PC-9 (cell line): ENCODE measurements at regions not wholly inside any gene's neighbourhood (a gene's known extent, or its start where the extent isn't known, plus 50 kb on each side); places are given as distances from the start of the nearest gene placed in this dataset.

ENCODE experiments used
- BruUV-seq: library from RNA; stranded (reverse); fragments of 400-500 nt; replicated peaks from 2 replicates; lab custom pipeline; 2021; lab: Mats Ljungman, UMichigan
- CTCF ChIA-PET: fragments of 300-600 bp; sonication (Branson Sonifier 250); formaldehyde crosslinking; loops from one replicate; lab custom pipeline; 2022; ENCODE audit warnings: antibody characterized with exemption; lab: Charles Lee
- POLR2A ChIA-PET: fragments of 300-600 bp; sonication (Branson Sonifier 250); formaldehyde crosslinking; loops from one replicate; lab custom pipeline; 2022; ENCODE audit warnings: antibody characterized with exemption; ENCODE audit not compliant: unreplicated experiment; lab: Charles Lee
- DNase-seq, 2 experiments: peaks; one replicate each; pipeline versions ENCODE4 v3.0.0 to v3.0.0-alpha.2; 2015 to 2022; ENCODE audit warnings: mixed read lengths in 1 of 2
- H2AFZ ChIP-seq: fragments of 200-600 bp; sonication (generic); 2 replicates; pipeline ENCODE4 v1.8.1; 2017; ENCODE audit warnings: antibody characterized with exemption
- H3F3A ChIP-seq: fragments of 200-600 bp; sonication (generic); 2 replicates; pipeline ENCODE4 v1.8.1; 2017; ENCODE audit warnings: antibody characterized with exemption, mild to moderate bottlenecking, low read depth; ENCODE audit not compliant: insufficient read depth
- H3K27ac ChIP-seq: fragments of 200-600 bp; sonication (generic); 2 replicates; pipeline ENCODE4 v1.6.1; 2016; ENCODE audit warnings: mixed run types
- H3K27me3 ChIP-seq: fragments of 200-600 bp; sonication (generic); 2 replicates; pipeline ENCODE4 v1.6.1; 2016; ENCODE audit warnings: low read depth, mixed run types; ENCODE audit not compliant: insufficient read depth
- H3K36me3 ChIP-seq: fragments of 200-600 bp; sonication (generic); 2 replicates; pipeline ENCODE4 v1.6.1; 2016; ENCODE audit warnings: low read depth, mixed run types
- H3K4me1 ChIP-seq: fragments of 200-600 bp; sonication (generic); replicated peaks from 2 replicates; pipeline ENCODE4 v1.6.1; 2016; ENCODE audit warnings: mixed run types; ENCODE audit not compliant: insufficient read depth
- H3K4me2 ChIP-seq: fragments of 200-600 bp; sonication (generic); 2 replicates; pipeline ENCODE4 v1.6.1; 2017; ENCODE audit warnings: mixed run types
- H3K4me3 ChIP-seq: fragments of 200-600 bp; sonication (generic); 2 replicates; pipeline ENCODE4 v1.6.1; 2016; ENCODE audit warnings: mixed run types
- H3K79me2 ChIP-seq: fragments of 200-600 bp; sonication (generic); 2 replicates; pipeline ENCODE4 v1.6.1; 2017; ENCODE audit warnings: low read depth, mixed run types
- H3K9me2 ChIP-seq: fragments of 200-600 bp; sonication (generic); 2 replicates; pipeline ENCODE4 v1.8.1; 2017; ENCODE audit warnings: mild to moderate bottlenecking; ENCODE audit not compliant: insufficient read depth
- H3K9me3 ChIP-seq: fragments of 200-600 bp; sonication (generic); 2 replicates; pipeline ENCODE4 v1.8.1; 2016; ENCODE audit warnings: low read depth; ENCODE audit not compliant: insufficient read depth
- H4K20me1 ChIP-seq: fragments of 200-600 bp; sonication (generic); 2 replicates; pipeline ENCODE4 v1.8.1; 2017; ENCODE audit not compliant: insufficient read depth
- EZH2 ChIP-seq: fragments of 200-600 bp; sonication (generic); IDR thresholded peaks from 2 replicates; pipeline ENCODE4 v1.8.0; 2017; ENCODE audit warnings: antibody characterized with exemption, low read depth
- intact Hi-C: fragments of 100-400 bp; cut with micrococcal nuclease; formaldehyde crosslinking; loops from one replicate; pipeline ENCODE4 v1.10.0; 2022; ENCODE audit not compliant: unreplicated experiment
- TF ChIP-seq, protein P1 (sequence below): fragments of 200-600 bp; sonication (generic); conservative IDR thresholded peaks from 2 replicates; pipeline ENCODE4 v1.6.1; 2017; ENCODE audit warnings: mixed run types, antibody characterized with exemption, mild to moderate bottlenecking, moderate library complexity

- no peak overlapping the region for H3K4me2 ChIP-seq
- peaks cover 3% of the 10 kb centered on the region; the same call in 1 of the 2 replicates for H3K9me2 ChIP-seq
- H3K4me3 ChIP-seq, result no peak overlapping the region
- no peaks in the 10 kb centered on the region for H3K27me3 ChIP-seq
- no peaks in the 10 kb centered on the region for H3K36me3 ChIP-seq
- H4K20me1 ChIP-seq, result no peaks in the 10 kb centered on the region
- H3K9me3 ChIP-seq, result no peaks in the 10 kb centered on the region
- no peaks in the 10 kb centered on the region for H3F3A ChIP-seq
- no peak for DNase-seq
- H3K4me1 ChIP-seq, result no peaks in the 10 kb centered on the region
- no peaks in the 10 kb centered on the region for H3K79me2 ChIP-seq
- TF ChIP-seq, protein P1, sequence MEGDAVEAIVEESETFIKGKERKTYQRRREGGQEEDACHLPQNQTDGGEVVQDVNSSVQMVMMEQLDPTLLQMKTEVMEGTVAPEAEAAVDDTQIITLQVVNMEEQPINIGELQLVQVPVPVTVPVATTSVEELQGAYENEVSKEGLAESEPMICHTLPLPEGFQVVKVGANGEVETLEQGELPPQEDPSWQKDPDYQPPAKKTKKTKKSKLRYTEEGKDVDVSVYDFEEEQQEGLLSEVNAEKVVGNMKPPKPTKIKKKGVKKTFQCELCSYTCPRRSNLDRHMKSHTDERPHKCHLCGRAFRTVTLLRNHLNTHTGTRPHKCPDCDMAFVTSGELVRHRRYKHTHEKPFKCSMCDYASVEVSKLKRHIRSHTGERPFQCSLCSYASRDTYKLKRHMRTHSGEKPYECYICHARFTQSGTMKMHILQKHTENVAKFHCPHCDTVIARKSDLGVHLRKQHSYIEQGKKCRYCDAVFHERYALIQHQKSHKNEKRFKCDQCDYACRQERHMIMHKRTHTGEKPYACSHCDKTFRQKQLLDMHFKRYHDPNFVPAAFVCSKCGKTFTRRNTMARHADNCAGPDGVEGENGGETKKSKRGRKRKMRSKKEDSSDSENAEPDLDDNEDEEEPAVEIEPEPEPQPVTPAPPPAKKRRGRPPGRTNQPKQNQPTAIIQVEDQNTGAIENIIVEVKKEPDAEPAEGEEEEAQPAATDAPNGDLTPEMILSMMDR, result no peak
- TF ChIP-seq EZH2, result no peak
- H3K27ac ChIP-seq, result no peak overlapping the region
- intact Hi-C loops, result no loop called here
- no peak overlapping the region for H2AFZ ChIP-seq
- POLR2A ChIA-PET, result no interaction called here
- CTCF ChIA-PET, result no interaction called here
- BruUV-seq, result no TSS peak
Measured at GRCh38 chr1:80064524-80064923, 1058.0 kb upstream of the ADGRL4 start.

- no peaks in the 10 kb centered on the region for H3K27me3 ChIP-seq
- peaks cover 3% of the 10 kb centered on the region; the same call in 1 of the 2 replicates for H3K9me2 ChIP-seq
- H3K4me3 ChIP-seq, result no peak overlapping the region
- CTCF ChIA-PET, result no interaction called here
- H3K27ac ChIP-seq, result no peak overlapping the region
- DNase-seq, result no peak
- TF ChIP-seq, protein P1, result no peak
- TF ChIP-seq EZH2, result no peak
- no TSS peak for BruUV-seq
- H3K79me2 ChIP-seq, result no peaks in the 10 kb centered on the region
- H3K4me2 ChIP-seq, result no peak overlapping the region
- no peaks in the 10 kb centered on the region for H3K4me1 ChIP-seq
- intact Hi-C loops, result no loop called here
- H3K36me3 ChIP-seq, result no peaks in the 10 kb centered on the region
- H4K20me1 ChIP-seq, result no peaks in the 10 kb centered on the region
- POLR2A ChIA-PET, result no interaction called here
- H3F3A ChIP-seq, result no peaks in the 10 kb centered on the region
- H2AFZ ChIP-seq, result no peak overlapping the region
- peaks cover 3% of the 10 kb centered on the region; the same call in 1 of the 2 replicates for H3K9me3 ChIP-seq
Measured at GRCh38 chr1:80059940-80060339, 1053.4 kb upstream of the ADGRL4 start.

DNA sequence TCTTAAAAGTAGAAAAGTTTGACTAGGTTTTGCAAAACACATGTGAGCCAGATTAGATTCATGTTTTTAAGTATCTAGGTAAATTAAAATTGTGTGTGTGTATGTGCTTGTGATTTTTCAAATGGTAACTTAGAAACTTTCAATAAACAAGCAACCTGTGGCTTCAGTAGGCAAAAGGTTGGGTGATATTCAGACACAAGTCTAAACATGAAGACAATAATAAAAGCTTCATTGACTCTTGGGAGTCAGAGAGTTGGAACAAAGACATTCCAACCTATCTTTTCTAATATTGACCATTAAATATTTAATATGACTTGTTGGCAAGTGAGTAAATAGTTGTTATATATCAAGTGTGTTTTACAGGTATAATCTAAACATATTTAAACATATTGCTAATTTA lies 1049.6 kb upstream of the ADGRL4 start:
- no TSS peak for BruUV-seq
- no peak overlapping the region for H3K4me2 ChIP-seq
- H3K9me3 ChIP-seq, result peaks cover 8% of the 10 kb centered on the region
- H3K79me2 ChIP-seq, result no peaks in the 10 kb centered on the region
- H3K9me2 ChIP-seq, result peaks cover 9% of the 10 kb centered on the region; the same call in 1 of the 2 replicates
- H3K36me3 ChIP-seq, result no peaks in the 10 kb centered on the region
- H3K27me3 ChIP-seq, result no peaks in the 10 kb centered on the region
- TF ChIP-seq, protein P1, result no peak
- TF ChIP-seq EZH2, result no peak
- DNase-seq, result no peak
- intact Hi-C loops, result no loop called here
- POLR2A ChIA-PET, result no interaction called here
- no peak overlapping the region for H3K4me3 ChIP-seq
- no peaks in the 10 kb centered on the region for H3F3A ChIP-seq
- H3K4me1 ChIP-seq, result no peaks in the 10 kb centered on the region
- CTCF ChIA-PET, result no interaction called here
- H3K27ac ChIP-seq, result no peak overlapping the region
- H4K20me1 ChIP-seq, result no peaks in the 10 kb centered on the region
- H2AFZ ChIP-seq, result no peak overlapping the region
